Pancreas (tissue), 10 donors: ENCODE measurements at regions not wholly inside any gene's neighbourhood (a gene's known extent, or its start where the extent isn't known, plus 50 kb on each side); places are given as distances from the start of the nearest gene placed in this dataset.

Experiments
- ATAC-seq, 4 donors: fragments of 200-7000 bp; cut with Tn5 transposase; one replicate each; pipeline versions ENCODE4 v1.8.0 to v1.9.1; 2020; ENCODE audit warnings: mild to moderate bottlenecking in 4 of 4, moderate library complexity in 4 of 4
- DNase-seq, 6 donors: peaks; one replicate each; pipeline ENCODE4 v3.0.0-alpha.2; 2020
- FAIRE-seq: peaks from 2 replicates; lab custom pipeline; 2012; peaks lifted over from hg19 to GRCh38; lab: Jason Lieb, UNC
- H3K27ac ChIP-seq, 4 donors: fragments of 200-600 bp; sonication (generic); 1 replicate in 3 of 4; 2 replicates in 1 of 4; pipeline versions ENCODE4 v1.5.0 to v1.8.0; 2020
- H3K27me3 ChIP-seq, 4 donors: fragments of 200-600 bp; one replicate each; pipeline ENCODE4 v1.8.0; 2021
- H3K36me3 ChIP-seq, 3 donors: fragments of 200-600 bp; sonication (generic) in 1 of 3; one replicate each; pipeline versions ENCODE4 v1.5.0 to v1.8.0; 2020 to 2021
- H3K4me1 ChIP-seq, 3 donors: fragments of 200-600 bp; one replicate each; pipeline ENCODE4 v1.8.0; 2021
- H3K4me3 ChIP-seq, 4 donors: fragments of 200-600 bp; sonication (generic) in 2 of 4; one replicate each; pipeline versions ENCODE4 v1.5.0 to v1.8.0; 2020 to 2021
- H3K9me3 ChIP-seq, 4 donors: fragments of 200-600 bp; one replicate each; pipeline ENCODE4 v1.8.0; 2021
- WGBS, 2 donors: extraction: QIAGEN DNeasy Blood & Tissue Kit; methylation state at CpG; one replicate each; pipeline ENCODE4 v1.1.7; 2013; 5-methylcytosine and 5-hydroxymethylcytosine counted together
- intact Hi-C, 3 donors: fragments of 100-400 bp; cut with DNase I; formaldehyde crosslinking; loops; one replicate each; pipeline versions ENCODE4 v1.11.1 to v1.14.2; 2022
- TF ChIP-seq, protein P1 (sequence below), 4 donors: fragments of 200-600 bp; sonication (generic) in 3 of 4; IDR thresholded peaks; one replicate each; pipeline versions ENCODE4 v1.5.0 to v1.8.0; 2021; ENCODE audit warnings: antibody characterized with exemption in 4 of 4
- donor health status: healthy with polysubstance abuse.
- donor health status: DM: no; HTN: no; CAD: no; lungs with moderate emphysema.
- donor health status: DM: no; HTN: no; CAD: no.
- donor health status: control.
- donor health status: control.
- donor health status: Bipolar disorder and iron deficiency.
- donor health status: DM: yes; HTN: yes; CAD: no.
- donor health status: DM: no; HTN: no; CAD: no.
- donor health status: DM: no; HTN: no; CAD: no.
- donor health status: DM: yes; HTN: yes; CAD: no.

GRCh38 chr16:66081775-66082366 lies 284.6 kb upstream of the CDH5 start:
- H3K27me3 ChIP-seq = peaks cover 0 to 4% (median 0%) of the 10 kb centered on the region in 4 donors
- TF ChIP-seq, protein P1, sequence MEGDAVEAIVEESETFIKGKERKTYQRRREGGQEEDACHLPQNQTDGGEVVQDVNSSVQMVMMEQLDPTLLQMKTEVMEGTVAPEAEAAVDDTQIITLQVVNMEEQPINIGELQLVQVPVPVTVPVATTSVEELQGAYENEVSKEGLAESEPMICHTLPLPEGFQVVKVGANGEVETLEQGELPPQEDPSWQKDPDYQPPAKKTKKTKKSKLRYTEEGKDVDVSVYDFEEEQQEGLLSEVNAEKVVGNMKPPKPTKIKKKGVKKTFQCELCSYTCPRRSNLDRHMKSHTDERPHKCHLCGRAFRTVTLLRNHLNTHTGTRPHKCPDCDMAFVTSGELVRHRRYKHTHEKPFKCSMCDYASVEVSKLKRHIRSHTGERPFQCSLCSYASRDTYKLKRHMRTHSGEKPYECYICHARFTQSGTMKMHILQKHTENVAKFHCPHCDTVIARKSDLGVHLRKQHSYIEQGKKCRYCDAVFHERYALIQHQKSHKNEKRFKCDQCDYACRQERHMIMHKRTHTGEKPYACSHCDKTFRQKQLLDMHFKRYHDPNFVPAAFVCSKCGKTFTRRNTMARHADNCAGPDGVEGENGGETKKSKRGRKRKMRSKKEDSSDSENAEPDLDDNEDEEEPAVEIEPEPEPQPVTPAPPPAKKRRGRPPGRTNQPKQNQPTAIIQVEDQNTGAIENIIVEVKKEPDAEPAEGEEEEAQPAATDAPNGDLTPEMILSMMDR (IDR thresholded peaks at IDR 0.05) = no peak
- H3K4me1 ChIP-seq = no peaks in the 10 kb centered on the region
- H3K4me3 ChIP-seq = no peak overlapping the region
- no peaks in the 10 kb centered on the region for H3K9me3 ChIP-seq
- FAIRE-seq (no peak), ATAC-seq (no peak), DNase-seq (no peak)
- no peak overlapping the region for H3K27ac ChIP-seq
- H3K36me3 ChIP-seq = no peaks in the 10 kb centered on the region
- intact Hi-C loops = no loop called here
- 48 to 49% methylated on average over 5 of the region's 5 CpGs for WGBS, 2 donors

DNA sequence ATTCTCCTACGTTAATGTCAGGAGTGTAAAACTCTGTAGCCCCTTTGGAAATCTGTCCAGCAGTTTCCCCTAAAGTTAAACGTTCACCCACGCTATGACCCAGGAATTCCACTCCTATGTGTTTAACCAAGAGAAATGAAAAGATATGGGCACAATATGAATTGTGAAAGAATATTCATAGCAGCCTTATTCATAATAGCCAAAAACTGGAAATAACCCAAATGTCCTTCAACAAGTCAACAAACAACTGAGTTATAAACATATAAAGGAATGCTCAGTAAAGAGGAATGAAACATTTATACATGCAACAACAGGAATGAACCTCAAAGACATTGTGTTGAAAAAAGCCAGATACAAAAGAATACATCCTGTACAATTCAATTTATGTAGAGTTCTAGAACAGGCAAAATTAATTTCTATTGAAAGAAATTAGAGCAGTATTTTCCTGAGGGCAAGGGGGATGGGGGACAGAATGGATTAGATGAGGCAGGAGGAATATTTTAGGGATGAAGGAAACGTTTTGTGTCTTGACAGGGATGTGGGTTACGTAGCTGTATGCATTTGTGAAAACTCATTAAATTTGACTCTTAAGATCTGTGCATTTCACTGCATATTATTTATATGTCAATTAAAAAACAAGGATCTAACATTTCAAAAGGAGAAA lies 286.7 kb upstream of the CDH5 start:
- ATAC-seq (no peak), DNase-seq (no peak), FAIRE-seq (no peak)
- Histone ChIP-seq H3K27ac (no peak overlapping the region), H3K4me3 (no peak overlapping the region), H3K27me3 (peaks cover 0 to 8% (median 2%) of the 10 kb centered on the region in 4 donors), H3K4me1 (no peaks in the 10 kb centered on the region), H3K9me3 (no peaks in the 10 kb centered on the region), H3K36me3 (no peaks in the 10 kb centered on the region)
- TF ChIP-seq, protein P1 (IDR thresholded peaks at IDR 0.05) = no peak
- intact Hi-C loops = no loop called here
- WGBS, 2 donors = 42 to 63% methylated on average over 5 of the region's 5 CpGs

DNA sequence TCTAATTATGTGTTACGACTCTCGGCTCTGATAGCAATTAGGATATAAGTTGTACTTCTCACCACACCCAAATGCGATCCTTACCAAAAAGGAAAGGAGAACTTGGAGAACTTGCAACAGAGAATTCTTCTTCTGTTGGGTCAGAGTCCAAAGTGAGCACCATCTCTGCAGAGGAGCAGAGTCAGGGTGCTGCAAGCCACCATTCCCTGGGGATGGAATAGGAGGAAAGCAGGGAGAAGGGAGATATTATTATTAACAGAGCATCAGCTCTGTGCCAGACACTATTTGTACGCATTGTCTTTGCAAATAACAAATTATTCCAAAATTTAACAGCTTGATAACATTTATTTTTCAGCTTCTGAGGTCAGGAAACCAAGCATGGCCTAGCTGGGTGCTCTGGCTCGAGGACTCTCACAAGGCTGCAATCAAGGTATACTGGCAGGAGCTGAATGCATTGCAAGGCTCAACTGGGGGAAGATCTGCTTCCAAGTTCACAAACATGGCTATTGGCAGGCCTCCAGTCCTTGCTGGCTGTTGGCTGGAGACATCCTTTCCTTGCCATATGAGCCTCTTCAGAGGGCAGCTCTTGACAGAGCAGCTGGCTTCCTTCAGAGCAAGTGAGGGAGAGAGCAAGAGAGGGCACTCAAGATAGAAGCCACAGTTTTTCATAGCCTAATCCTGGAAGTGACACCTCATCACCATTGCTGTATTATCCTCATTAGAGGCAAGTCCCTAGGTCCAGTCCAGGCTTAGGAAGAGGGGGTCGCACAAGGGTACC lies 296.2 kb upstream of the CDH5 start:
- H3K4me1 ChIP-seq = no peaks in the 10 kb centered on the region
- no peak overlapping the region for H3K4me3 ChIP-seq
- FAIRE-seq (no peak), DNase-seq (peak in 1 of 6 donors; percentile 26), ATAC-seq (no peak)
- H3K9me3 ChIP-seq = no peaks in the 10 kb centered on the region
- 76 to 80% methylated on average over 6 of the region's 6 CpGs for WGBS, 2 donors
- H3K36me3 ChIP-seq = no peaks in the 10 kb centered on the region
- peaks cover 0 to 5% (median 3%) of the 10 kb centered on the region in 4 donors for H3K27me3 ChIP-seq
- TF ChIP-seq, protein P1 (IDR thresholded peaks at IDR 0.05) = no peak
- intact Hi-C loops = no loop called here
- H3K27ac ChIP-seq = no peak overlapping the region

DNA sequence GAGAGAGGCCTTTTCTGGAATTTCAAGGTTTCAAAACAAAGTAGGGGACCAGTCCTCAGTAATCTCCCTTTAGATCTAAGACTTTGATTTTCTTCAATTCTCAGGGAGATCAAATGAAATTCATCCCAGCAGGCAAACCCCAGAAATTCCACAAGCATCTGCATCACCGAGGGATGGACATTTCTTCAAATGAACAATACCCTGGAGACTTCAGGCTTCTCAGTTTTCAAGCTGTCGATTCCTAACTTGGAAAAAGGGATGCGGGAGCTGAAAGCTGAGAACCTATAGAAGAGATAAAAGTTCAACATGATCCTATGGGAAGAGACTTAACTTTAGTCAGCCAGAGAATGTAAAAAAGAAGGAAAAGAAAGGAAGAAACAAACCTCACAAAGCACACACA lies 296.9 kb upstream of the CDH5 start:
- FAIRE-seq (no peak), DNase-seq (no peak), ATAC-seq (no peak)
- Histone ChIP-seq H3K36me3 (no peaks in the 10 kb centered on the region), H3K4me3 (no peak overlapping the region), H3K4me1 (no peaks in the 10 kb centered on the region), H3K27me3 (peaks cover 0 to 4% (median 0%) of the 10 kb centered on the region in 4 donors), H3K9me3 (no peaks in the 10 kb centered on the region), H3K27ac (no peak overlapping the region)
- WGBS, 2 donors = 64 to 72% methylated on average over 3 of the region's 3 CpGs
- intact Hi-C loops = no loop called here
- TF ChIP-seq, protein P1 (IDR thresholded peaks at IDR 0.05) = no peak
